ENCODE measurements at regions not wholly inside any gene's neighbourhood (a gene's known extent, or its start where the extent isn't known, plus 50 kb on each side); places are given as distances from the start of the nearest gene placed in this dataset.

- TF ChIP-seq CTCF (IDR thresholded peaks at IDR 0.05) (no peak), POLR2A (IDR thresholded peaks at IDR 0.05) (no peak), EP300 (IDR thresholded peaks at IDR 0.05) (no peak)
Observed at GRCh38 chr6:129932321-129932720, 71.2 kb upstream of the TMEM244 start.
